ENCODE measurements at regions not wholly inside any gene's neighbourhood (a gene's known extent, or its start where the extent isn't known, plus 50 kb on each side); places are given as distances from the start of the nearest gene placed in this dataset.

GRCh38 chr6:147759536-147759935, 251.0 kb downstream of the SAMD5 start:
- no peak for DNase-seq

- DNase-seq: no peak
These were observed 257.1 kb downstream of the SAMD5 start for GRCh38 chr6:147765541-147765940.

- DNase-seq: no peak
These were observed 260.5 kb downstream of the SAMD5 start for GRCh38 chr6:147768969-147769368.

GRCh38 chr6:147769496-147770087, 261.1 kb downstream of the SAMD5 start:
- no peak for DNase-seq

DNA sequence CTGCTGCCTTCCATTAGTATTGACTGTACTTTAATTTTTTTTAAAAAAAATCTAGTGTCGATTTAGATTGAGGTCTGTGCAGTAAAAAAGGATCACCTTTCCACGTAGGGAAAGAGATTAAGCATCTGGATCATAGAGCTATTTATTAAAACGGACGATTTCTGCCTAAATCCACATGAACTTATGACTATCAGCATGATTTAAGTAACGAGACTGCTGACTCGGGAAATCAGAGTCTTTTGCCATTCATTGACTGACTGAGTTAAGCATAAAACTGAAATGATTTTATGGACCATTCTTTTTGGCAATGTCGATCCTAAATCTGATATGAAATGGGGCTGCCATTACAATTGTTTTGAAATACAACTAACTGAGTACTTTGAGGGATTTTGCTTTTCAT, 261.7 kb downstream of the SAMD5 start:
- no peak for DNase-seq

GRCh38 chr6:147772724-147773123, 264.2 kb downstream of the SAMD5 start:
- DNase-seq: no peak

- DNase-seq: no peak
These were observed 266.4 kb downstream of the SAMD5 start for GRCh38 chr6:147774856-147775255.

GRCh38 chr6:147776631-147777213, 268.2 kb downstream of the SAMD5 start:
- no peak for DNase-seq

GRCh38 chr6:147779624-147780023, 271.1 kb downstream of the SAMD5 start:
- no peak for DNase-seq

GRCh38 chr6:147782302-147782701, 273.8 kb downstream of the SAMD5 start:
- no peak for DNase-seq

- DNase-seq: no peak
These were observed 275.9 kb downstream of the SAMD5 start for GRCh38 chr6:147784371-147784770.

GRCh38 chr6:147787417-147787816, 278.9 kb downstream of the SAMD5 start:
- DNase-seq: no peak

- DNase-seq: no peak
These were observed 281.0 kb downstream of the SAMD5 start for GRCh38 chr6:147789430-147789947.

- no peak for DNase-seq
These were observed 285.6 kb downstream of the SAMD5 start for GRCh38 chr6:147793871-147794643.

GRCh38 chr6:147802459-147802858, 294.0 kb downstream of the SAMD5 start:
- DNase-seq: no peak

- no peak for DNase-seq
These were observed 296.7 kb downstream of the SAMD5 start for GRCh38 chr6:147805155-147805554.

- no peak for DNase-seq
These were observed 298.2 kb downstream of the SAMD5 start for GRCh38 chr6:147806697-147807096.

DNA sequence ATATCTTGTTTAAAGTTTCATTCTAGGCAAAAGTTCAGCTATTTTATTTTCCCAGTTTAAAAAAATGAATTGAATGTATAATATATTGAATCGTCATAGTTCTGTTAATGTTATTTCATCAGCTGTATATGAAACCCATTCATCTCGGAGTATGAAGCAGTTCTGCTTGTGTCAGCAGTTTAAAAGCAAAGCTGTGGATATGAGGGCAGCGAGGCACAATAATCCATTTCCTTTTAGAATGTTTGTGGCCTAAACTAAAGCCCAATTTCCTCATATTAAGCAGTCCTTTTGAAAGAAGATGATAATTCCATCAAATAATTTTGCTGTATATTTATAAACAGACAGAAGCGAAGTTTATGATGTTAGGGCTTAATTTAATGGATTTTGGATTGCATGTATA, 300.1 kb downstream of the SAMD5 start:
- DNase-seq: no peak

DNA sequence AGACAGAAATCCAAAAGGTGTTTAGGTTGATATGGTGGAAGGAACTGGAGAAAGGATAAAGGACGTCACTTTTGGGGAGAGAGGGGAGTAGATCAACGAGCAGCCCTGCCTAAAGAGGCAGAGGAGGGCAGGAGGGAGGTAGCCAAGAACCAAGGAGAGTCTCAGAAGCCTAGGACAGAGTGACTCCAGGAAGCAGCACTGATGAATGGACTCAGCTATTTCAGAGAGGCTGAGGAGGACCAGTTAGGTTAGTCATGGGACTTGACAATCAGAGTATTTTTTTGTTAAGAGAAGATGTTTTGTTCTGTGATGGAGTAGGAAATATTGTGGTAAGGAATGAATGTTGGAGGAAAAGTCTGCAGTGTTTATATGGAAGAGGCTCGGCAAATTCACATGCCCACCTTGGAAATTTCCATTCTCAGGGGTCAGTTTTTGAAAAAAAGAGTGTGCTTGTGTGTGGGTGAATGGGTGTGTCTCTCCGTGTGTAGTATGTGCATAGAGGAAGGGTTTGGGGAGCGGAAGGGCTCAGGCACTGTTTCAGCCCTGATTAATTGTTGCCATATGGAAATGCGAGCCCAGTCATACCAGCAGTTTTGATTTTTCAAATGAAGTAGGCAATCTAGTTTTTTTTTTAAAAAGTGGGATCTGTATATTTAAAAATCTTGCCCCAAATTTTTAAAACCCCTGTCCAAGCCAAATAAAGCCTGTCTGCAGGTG, 303.6 kb downstream of the SAMD5 start:
- DNase-seq: no peak

- DNase-seq: no peak
These were observed 308.7 kb downstream of the SAMD5 start for GRCh38 chr6:147817042-147817689.

DNA sequence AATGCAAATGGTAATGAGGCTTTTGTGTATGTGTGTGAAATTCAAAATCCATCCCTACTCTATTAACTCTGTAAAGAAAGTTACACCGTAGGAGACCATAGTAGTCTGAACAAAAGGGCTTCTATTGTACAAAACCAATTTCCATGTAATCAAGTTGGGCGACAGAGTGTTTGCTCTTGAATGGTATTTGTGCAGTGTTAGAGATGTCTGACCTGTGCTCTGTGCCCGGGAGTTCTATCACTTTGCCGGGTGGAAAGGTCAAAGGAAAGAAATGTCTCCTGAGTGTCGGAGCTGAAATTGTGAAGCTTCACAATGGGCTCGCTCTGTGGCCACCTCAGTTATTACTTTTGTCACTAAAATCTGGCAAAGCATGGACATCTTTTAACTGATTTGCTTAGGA, 312.0 kb downstream of the SAMD5 start:
- no peak for DNase-seq

DNA sequence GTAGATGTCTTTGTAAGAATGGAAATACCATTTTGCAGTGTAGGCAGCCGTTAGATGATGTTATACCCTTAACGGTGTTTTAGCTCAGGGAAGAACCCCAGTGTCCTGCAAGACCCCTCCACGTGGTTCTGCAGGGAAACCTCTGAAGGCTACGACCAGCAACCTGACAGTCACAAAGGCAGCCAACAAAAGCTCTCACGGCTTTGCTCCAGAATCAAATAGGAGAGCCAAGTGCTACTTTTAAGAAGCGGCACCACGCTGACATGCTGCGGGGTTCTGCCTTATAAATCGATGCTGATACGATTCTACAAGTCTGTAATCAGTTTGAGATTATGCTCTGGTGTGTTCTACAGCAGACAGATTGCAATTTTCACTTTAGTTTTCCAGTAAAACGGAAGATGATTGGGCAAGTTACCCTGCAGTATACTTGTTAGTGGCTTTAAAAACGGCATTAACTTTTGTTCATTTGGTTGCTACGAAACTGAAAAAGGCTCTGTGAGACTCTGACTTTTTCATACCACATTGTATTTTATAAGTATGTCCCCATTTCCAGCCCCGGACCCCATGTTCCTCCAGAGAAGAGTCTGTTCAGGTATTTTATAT, 312.9 kb downstream of the SAMD5 start:
- DNase-seq: no peak

- DNase-seq: no peak
These were observed 315.4 kb downstream of the SAMD5 start for GRCh38 chr6:147823936-147824335.

All from CD4-positive, alpha-beta T cell treated with Interleukin-21 for 1 hour (primary cell).